ENCODE measurements at regions not wholly inside any gene's neighbourhood (a gene's known extent, or its start where the extent isn't known, plus 50 kb on each side); places are given as distances from the start of the nearest gene placed in this dataset.

- intact Hi-C loops (cut with micrococcal nuclease; ENCODE audit: unreplicated experiment) (no loop called here), in situ Hi-C loops (cut with HindIII; ENCODE audit: extremely low pct_ligation_motif_present, low pct_unique_long_range_greater_than_20kb) (no loop called here)
- no peak for FAIRE-seq
- no peaks in the 10 kb centered on the region for H4K20me1 ChIP-seq (ENCODE audit: insufficient read depth, low read length)
- no peak overlapping the region for H3K9ac ChIP-seq (ENCODE audit: insufficient read depth, low read depth, low read length)
- H2AFZ ChIP-seq (ENCODE audit: low read length), result no peak overlapping the region
- CTCF ChIA-PET (ENCODE audit: low intra/inter-chr PET ratio, low total read pairs), result no interaction called here
- no TSS peak for BruUV-seq (replicated peaks)
- H3K36me3 ChIP-seq (replicated peaks in 1 of 2; ENCODE audit: control insufficient read depth in 1 of 2, insufficient read depth in 2 of 2, low read length in 2 of 2), result no peaks in the 10 kb centered on the region
- WGBS (ENCODE audit: low lambda C conversion rate), result 41% methylated on average over 13 of the region's 20 CpGs
- H3K9me3 ChIP-seq (ENCODE audit: low read length), result no peaks in the 10 kb centered on the region
- H3K27me3 ChIP-seq (ENCODE audit: control insufficient read depth in 1 of 2, insufficient read depth in 2 of 2, low read length in 2 of 2), result peaks cover 8 to 46% of the 10 kb centered on the region in 2 experiments; a peak in 4 of 5 replicates
- POLR2A ChIA-PET, result no interaction called here
- H3K4me1 ChIP-seq (ENCODE audit: insufficient read depth, low read length), result peaks cover 9% of the 10 kb centered on the region; the same call in 1 of the 2 replicates
- H3K79me2 ChIP-seq (ENCODE audit: insufficient read depth, low read length), result no peaks in the 10 kb centered on the region
- H3K4me3 ChIP-seq (replicated peaks in 1 of 3; ENCODE audit: insufficient read depth in 1 of 3, low read depth in 2 of 3, low read length in 3 of 3), result no peak overlapping the region
- no peak overlapping the region for H3K4me2 ChIP-seq (ENCODE audit: low read depth, low read length)
- no peak overlapping the region for H3K27ac ChIP-seq (ENCODE audit: extremely low read length, insufficient read depth, low read length)
- DNase-seq (ENCODE audit: low spot score), result peak; percentile 7
- peak; percentile 93 for ATAC-seq
- TF ChIP-seq SKIL (CRISPR knock-in tag; IDR thresholded peaks at IDR 0.05; ENCODE audit: borderline replicate concordance) (no peak), FOXA3 (CRISPR knock-in tag; IDR thresholded peaks at IDR 0.05) (0 out of 2 replicates have a peak, but pooled peaks have one; percentile 48), PRDM10 (CRISPR knock-in tag; IDR thresholded peaks at IDR 0.05; ENCODE audit: low read depth) (peak; percentile 79), HCFC1 (IDR thresholded peaks at IDR 0.05; ENCODE audit: low read depth, low read length) (no peak), ZNF12 (CRISPR knock-in tag; IDR thresholded peaks at IDR 0.05) (no peak), HNRNPUL1 (IDR thresholded peaks at IDR 0.05; ENCODE audit: low read depth, low read length) (no peak), PRDM15 (CRISPR knock-in tag; IDR thresholded peaks at IDR 0.05) (no peak), SPEN (CRISPR knock-in tag; IDR thresholded peaks at IDR 0.05; ENCODE audit: low read depth) (no peak), HOXA7 (CRISPR knock-in tag; IDR thresholded peaks at IDR 0.05) (no peak), ZMYM3 (CRISPR knock-in tag; IDR thresholded peaks at IDR 0.05) (no peak), GPN1 (CRISPR knock-in tag; IDR thresholded peaks at IDR 0.05; ENCODE audit: borderline replicate concordance) (no peak), ZMAT5 (CRISPR knock-in tag; IDR thresholded peaks at IDR 0.05; ENCODE audit: borderline replicate concordance, low read depth) (no peak), ZBTB7B (CRISPR knock-in tag; IDR thresholded peaks at IDR 0.05) (no peak)
Observed at GRCh38 chr22:48976556-48977535, 850.8 kb downstream of the BRD1 start.

Measured in HepG2 (cell line).